MM.1S (cell line): ENCODE measurements at regions not wholly inside any gene's neighbourhood (a gene's known extent, or its start where the extent isn't known, plus 50 kb on each side); places are given as distances from the start of the nearest gene placed in this dataset.
A peak's percentile ranks its signal among the peaks of the same experiment; 100 is the strongest.

Experiments
- DNase-seq: peaks from one replicate; pipeline ENCODE4 v3.0.0-alpha.2; 2015
- H2AFZ ChIP-seq: fragments of 300-600 bp; sonication (generic); 2 replicates; pipeline ENCODE4 v1.6.0; 2016; ENCODE audit warnings: antibody characterized with exemption, low read length
- H3F3A ChIP-seq: fragments of 300-600 bp; sonication (generic); 2 replicates; pipeline ENCODE4 v1.6.1; 2016; ENCODE audit warnings: mild to moderate bottlenecking, antibody characterized with exemption, low read length, moderate library complexity, mixed read lengths; ENCODE audit not compliant: insufficient read depth
- H3K27ac ChIP-seq: fragments of 300-600 bp; sonication (generic); 2 replicates; pipeline ENCODE4 v1.5.1; 2016; ENCODE audit warnings: mild to moderate bottlenecking, low read length
- H3K27me3 ChIP-seq: fragments of 300-600 bp; sonication (generic); replicated peaks from 2 replicates; pipeline ENCODE4 v1.6.0; 2016; ENCODE audit warnings: low read length; ENCODE audit not compliant: insufficient read depth
- H3K36me3 ChIP-seq: fragments of 300-600 bp; sonication (generic); replicated peaks from 2 replicates; pipeline ENCODE4 v1.6.1; 2016; ENCODE audit warnings: mild to moderate bottlenecking, low read length, mixed read lengths; ENCODE audit not compliant: insufficient read depth
- H3K4me1 ChIP-seq: fragments of 300-600 bp; sonication (generic); 2 replicates; pipeline ENCODE4 v1.6.1; 2016; ENCODE audit warnings: low read length, mixed read lengths
- H3K4me2 ChIP-seq: fragments of 300-600 bp; sonication (generic); 2 replicates; pipeline ENCODE4 v1.6.0; 2016; ENCODE audit warnings: low read depth, low read length
- H3K4me3 ChIP-seq: fragments of 300-600 bp; sonication (generic); 2 replicates; pipeline ENCODE4 v1.5.1; 2016; ENCODE audit warnings: low read length, mixed read lengths
- H3K79me2 ChIP-seq: fragments of 300-600 bp; sonication (generic); 2 replicates; pipeline ENCODE4 v1.6.1; 2016; ENCODE audit warnings: mixed run types, low read length, mixed read lengths
- H3K9ac ChIP-seq: fragments of 300-600 bp; sonication (generic); 2 replicates; pipeline ENCODE4 v1.6.1; 2016; ENCODE audit warnings: low read length, mixed read lengths
- H3K9me2 ChIP-seq: fragments of 300-600 bp; sonication (generic); replicated peaks from 2 replicates; pipeline ENCODE4 v1.6.1; 2016; ENCODE audit warnings: mild to moderate bottlenecking, low read length, mixed read lengths; ENCODE audit not compliant: insufficient read depth
- H3K9me3 ChIP-seq: fragments of 300-600 bp; sonication (generic); replicated peaks from 2 replicates; pipeline ENCODE4 v1.6.1; 2016; ENCODE audit warnings: mild to moderate bottlenecking, low read length, mixed read lengths; ENCODE audit not compliant: insufficient read depth
- H4K20me1 ChIP-seq: fragments of 300-600 bp; sonication (generic); 2 replicates; pipeline ENCODE4 v1.6.1; 2016; ENCODE audit warnings: mild to moderate bottlenecking, low read length, moderate library complexity, mixed read lengths; ENCODE audit not compliant: insufficient read depth
- EZH2 ChIP-seq: fragments of 300-600 bp; sonication (generic); optimal IDR thresholded peaks from 2 replicates; pipeline ENCODE3; 2017; ENCODE audit warnings: low read depth, mild to moderate bottlenecking, antibody characterized with exemption, low read length, mixed read lengths
- EZH2phosphoT487 ChIP-seq: fragments of 300-600 bp; sonication (generic); IDR thresholded peaks from 2 replicates; pipeline ENCODE4 v1.6.1; 2018; ENCODE audit warnings: antibody characterized with exemption, low read length
- TF ChIP-seq, protein P1 (sequence below): fragments of 300-600 bp; sonication (generic); IDR thresholded peaks from 2 replicates; pipeline ENCODE4 v1.5.1; 2016; ENCODE audit warnings: antibody characterized with exemption, low read length, mixed read lengths

DNA sequence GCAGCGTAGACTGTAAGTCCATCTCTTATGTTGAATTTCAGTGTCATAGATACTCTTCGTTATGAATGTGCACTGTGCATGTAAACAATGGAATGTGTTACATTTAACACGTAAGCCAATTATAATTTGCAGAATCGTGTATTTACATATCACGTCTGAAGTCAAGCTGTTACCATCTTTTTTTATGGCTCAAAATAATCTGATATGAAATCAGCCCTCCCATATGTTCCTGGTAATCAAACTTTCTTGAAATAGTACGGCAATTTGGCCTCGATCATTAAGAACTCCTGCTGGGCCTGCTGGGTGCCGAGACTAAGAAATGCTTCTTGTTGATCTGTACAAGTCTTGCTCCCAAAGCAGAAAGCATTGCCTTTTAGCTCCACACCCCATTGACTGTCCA, 89.6 kb upstream of the DOK5 start:
- no peaks in the 10 kb centered on the region for H3K36me3 ChIP-seq
- H3K9ac ChIP-seq, result no peak overlapping the region
- no peaks in the 10 kb centered on the region for H3F3A ChIP-seq
- H3K4me1 ChIP-seq, result no peaks in the 10 kb centered on the region
- H3K4me2 ChIP-seq, result no peak overlapping the region
- no peaks in the 10 kb centered on the region for H4K20me1 ChIP-seq
- H3K27me3 ChIP-seq, result no peaks in the 10 kb centered on the region
- no peaks in the 10 kb centered on the region for H3K9me3 ChIP-seq
- no peak for DNase-seq
- H3K27ac ChIP-seq, result no peak overlapping the region
- H3K4me3 ChIP-seq, result no peak overlapping the region
- no peak overlapping the region for H2AFZ ChIP-seq
- H3K9me2 ChIP-seq, result no peaks in the 10 kb centered on the region
- H3K79me2 ChIP-seq, result no peaks in the 10 kb centered on the region
- no peak for TF ChIP-seq EZH2phosphoT487
- no peak for TF ChIP-seq EZH2
- TF ChIP-seq, protein P1, sequence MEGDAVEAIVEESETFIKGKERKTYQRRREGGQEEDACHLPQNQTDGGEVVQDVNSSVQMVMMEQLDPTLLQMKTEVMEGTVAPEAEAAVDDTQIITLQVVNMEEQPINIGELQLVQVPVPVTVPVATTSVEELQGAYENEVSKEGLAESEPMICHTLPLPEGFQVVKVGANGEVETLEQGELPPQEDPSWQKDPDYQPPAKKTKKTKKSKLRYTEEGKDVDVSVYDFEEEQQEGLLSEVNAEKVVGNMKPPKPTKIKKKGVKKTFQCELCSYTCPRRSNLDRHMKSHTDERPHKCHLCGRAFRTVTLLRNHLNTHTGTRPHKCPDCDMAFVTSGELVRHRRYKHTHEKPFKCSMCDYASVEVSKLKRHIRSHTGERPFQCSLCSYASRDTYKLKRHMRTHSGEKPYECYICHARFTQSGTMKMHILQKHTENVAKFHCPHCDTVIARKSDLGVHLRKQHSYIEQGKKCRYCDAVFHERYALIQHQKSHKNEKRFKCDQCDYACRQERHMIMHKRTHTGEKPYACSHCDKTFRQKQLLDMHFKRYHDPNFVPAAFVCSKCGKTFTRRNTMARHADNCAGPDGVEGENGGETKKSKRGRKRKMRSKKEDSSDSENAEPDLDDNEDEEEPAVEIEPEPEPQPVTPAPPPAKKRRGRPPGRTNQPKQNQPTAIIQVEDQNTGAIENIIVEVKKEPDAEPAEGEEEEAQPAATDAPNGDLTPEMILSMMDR, result no peak

DNA sequence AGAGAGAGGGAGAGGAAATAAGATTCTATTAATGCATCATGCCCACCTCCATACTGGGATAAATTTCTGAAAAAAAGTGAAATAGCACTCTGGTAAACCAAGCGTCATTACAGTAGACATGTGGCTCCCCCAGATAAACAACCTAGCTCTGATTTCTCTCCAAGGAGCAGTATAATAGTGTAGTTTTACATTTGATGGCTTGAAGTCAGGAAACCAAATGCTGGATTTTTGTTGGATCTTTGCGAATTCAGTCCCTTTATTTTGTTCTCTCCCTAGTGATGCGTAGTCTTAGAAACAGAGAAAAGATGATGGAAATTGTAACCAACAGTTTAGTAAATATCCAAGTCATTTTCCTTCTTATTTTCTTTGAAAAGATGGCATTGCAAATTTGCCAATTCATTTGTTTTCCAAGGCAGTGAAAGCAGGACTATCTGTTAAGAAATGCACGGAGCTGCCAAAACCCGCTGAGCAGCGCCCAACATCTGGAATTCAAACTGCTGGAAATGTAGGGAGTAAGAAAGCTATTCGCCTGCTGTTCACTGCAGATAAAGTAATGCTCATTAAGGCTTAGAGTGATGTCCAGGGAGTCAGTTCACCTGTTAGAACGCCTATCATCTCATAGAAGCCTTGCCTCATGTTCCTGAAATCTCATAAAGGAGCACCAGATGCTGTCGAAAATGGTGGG, 85.7 kb upstream of the DOK5 start:
- Histone ChIP-seq H3K36me3 (no peaks in the 10 kb centered on the region), H3K79me2 (no peaks in the 10 kb centered on the region), H3K9me2 (no peaks in the 10 kb centered on the region), H3K4me2 (no peak overlapping the region), H3K9ac (no peak overlapping the region), H2AFZ (no peak overlapping the region), H3K4me3 (no peak overlapping the region), H3K9me3 (no peaks in the 10 kb centered on the region), H3F3A (no peaks in the 10 kb centered on the region), H3K4me1 (no peaks in the 10 kb centered on the region), H3K27ac (no peak overlapping the region), H3K27me3 (no peaks in the 10 kb centered on the region), H4K20me1 (no peaks in the 10 kb centered on the region)
- TF ChIP-seq, protein P1, result no peak
- TF ChIP-seq EZH2phosphoT487 (no peak), EZH2 (no peak)
- DNase-seq, result no peak

DNA sequence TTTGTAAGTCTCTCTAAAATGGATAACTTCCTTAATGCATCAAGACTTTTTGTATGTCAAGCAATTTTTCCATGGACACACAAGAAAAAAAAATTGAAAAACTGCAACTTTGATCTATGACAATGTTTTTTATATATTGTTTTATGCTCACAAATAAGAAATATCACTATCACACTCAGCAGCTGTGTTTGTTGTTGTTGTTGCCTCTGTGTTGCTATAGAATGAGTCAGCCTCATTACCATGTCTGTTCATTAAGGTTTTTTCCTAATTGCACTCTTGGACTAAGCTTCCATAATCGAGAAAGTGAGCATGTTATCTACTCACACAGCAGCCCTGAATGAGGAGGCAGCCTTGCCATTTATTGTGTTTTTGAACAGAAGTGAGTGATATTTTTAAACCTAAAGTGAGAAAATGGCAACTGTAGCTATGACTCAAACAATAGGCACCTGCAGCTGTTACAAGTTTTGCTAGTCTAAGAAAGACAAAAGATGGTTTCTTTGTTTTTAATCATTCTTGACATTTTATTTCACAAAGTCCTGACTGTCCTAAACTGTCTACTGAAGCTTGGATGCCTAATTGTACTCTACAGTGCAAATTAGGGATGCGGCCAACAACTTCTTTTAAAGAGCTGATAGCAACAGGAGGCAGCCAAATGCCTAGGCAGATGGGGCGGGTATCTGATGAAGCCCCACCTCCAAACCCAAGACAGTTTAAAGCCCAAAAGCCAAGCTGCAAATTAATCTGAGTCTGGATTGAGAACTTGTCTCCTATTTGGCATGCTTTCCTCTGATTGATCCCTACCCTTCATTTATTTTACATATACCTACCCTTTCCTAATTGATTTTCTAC, 77.9 kb upstream of the DOK5 start:
- H3K4me3 ChIP-seq, result no peak overlapping the region
- H3K4me2 ChIP-seq, result peak overlapping the region; percentile 20; the same call in 1 of the 2 replicates
- no peaks in the 10 kb centered on the region for H4K20me1 ChIP-seq
- no peaks in the 10 kb centered on the region; the same call in 1 of the 2 replicates for H3K4me1 ChIP-seq
- H3K9me3 ChIP-seq, result no peaks in the 10 kb centered on the region
- H3K27ac ChIP-seq, result peak overlapping the region; percentile 56; the same call in 1 of the 2 replicates
- no peaks in the 10 kb centered on the region for H3K9me2 ChIP-seq
- peak; percentile 16 for DNase-seq
- H2AFZ ChIP-seq, result peak overlapping the region; percentile 67
- H3K36me3 ChIP-seq, result no peaks in the 10 kb centered on the region
- no peaks in the 10 kb centered on the region for H3K79me2 ChIP-seq
- no peaks in the 10 kb centered on the region for H3F3A ChIP-seq
- TF ChIP-seq EZH2, result no peak
- TF ChIP-seq, protein P1, result no peak
- TF ChIP-seq EZH2phosphoT487, result no peak
- H3K9ac ChIP-seq, result 0 out of 2 replicates have a peak overlapping the region, but pooled peaks have one; percentile 1
- H3K27me3 ChIP-seq, result no peaks in the 10 kb centered on the region
